ENCODE measurements at regions not wholly inside any gene's neighbourhood (a gene's known extent, or its start where the extent isn't known, plus 50 kb on each side); places are given as distances from the start of the nearest gene placed in this dataset.

GRCh38 chr4:57580710-57581599, 470.8 kb upstream of the IGFBP7 start:
- Histone ChIP-seq H3K4me1 (ENCODE audit: insufficient read depth, low read length) (no peaks in the 10 kb centered on the region), H3K79me2 (ENCODE audit: insufficient read depth, low read length) (no peaks in the 10 kb centered on the region), H3K4me3 (replicated peaks in 1 of 3; ENCODE audit: insufficient read depth in 1 of 3, low read depth in 2 of 3, low read length in 3 of 3) (no peak overlapping the region), H3K27me3 (ENCODE audit: control insufficient read depth in 1 of 2, insufficient read depth in 2 of 2, low read length in 2 of 2) (no peaks in the 10 kb centered on the region), H3K9me3 (ENCODE audit: low read length) (no peaks in the 10 kb centered on the region), H3K27ac (ENCODE audit: extremely low read length, insufficient read depth, low read length) (no peak overlapping the region), H2AFZ (ENCODE audit: low read length) (no peak overlapping the region), H3K36me3 (replicated peaks in 1 of 2; ENCODE audit: control insufficient read depth in 1 of 2, insufficient read depth in 2 of 2, low read length in 2 of 2) (no peaks in the 10 kb centered on the region), H4K20me1 (ENCODE audit: insufficient read depth, low read length) (no peaks in the 10 kb centered on the region), H3K4me2 (ENCODE audit: low read depth, low read length) (no peak overlapping the region), H3K9ac (ENCODE audit: insufficient read depth, low read depth, low read length) (no peak overlapping the region)
- ChIA-PET POLR2A (no interaction called here), CTCF (ENCODE audit: low intra/inter-chr PET ratio, low total read pairs) (no interaction called here)
- no peak for FAIRE-seq
- intact Hi-C loops (cut with micrococcal nuclease; ENCODE audit: unreplicated experiment), result no loop called here
- no peak for ATAC-seq
- no peak for DNase-seq (ENCODE audit: low spot score)
- no TSS peak for BruUV-seq (replicated peaks)
- in situ Hi-C loops (cut with HindIII; ENCODE audit: extremely low pct_ligation_motif_present, low pct_unique_long_range_greater_than_20kb), result no loop called here
- TF ChIP-seq ZNF446 (CRISPR knock-in tag; IDR thresholded peaks at IDR 0.05) (no peak), ZNF800 (CRISPR knock-in tag; IDR thresholded peaks at IDR 0.05) (no peak), ZNF550 (CRISPR knock-in tag; IDR thresholded peaks at IDR 0.05; ENCODE audit: borderline replicate concordance) (no peak), NFE2 (CRISPR knock-in tag; IDR thresholded peaks at IDR 0.05) (no peak), SCMH1 (CRISPR knock-in tag; IDR thresholded peaks at IDR 0.05; ENCODE audit: borderline replicate concordance) (no peak), HMGXB3 (CRISPR knock-in tag; IDR thresholded peaks at IDR 0.05; ENCODE audit: borderline replicate concordance) (no peak), WIZ (CRISPR knock-in tag; IDR thresholded peaks at IDR 0.05) (no peak), HIC2 (CRISPR knock-in tag; IDR thresholded peaks at IDR 0.05; ENCODE audit: low read depth) (no peak), JUNB (CRISPR knock-in tag; IDR thresholded peaks at IDR 0.05; ENCODE audit: borderline replicate concordance) (no peak), ZNF782 (CRISPR knock-in tag; IDR thresholded peaks at IDR 0.05; ENCODE audit: borderline replicate concordance) (no peak), PBX3 (CRISPR knock-in tag; IDR thresholded peaks at IDR 0.05; ENCODE audit: borderline replicate concordance) (no peak)

Data from HepG2 (cell line).